Glutamatergic neuron (in vitro differentiated cells): ENCODE measurements at regions not wholly inside any gene's neighbourhood (a gene's known extent, or its start where the extent isn't known, plus 50 kb on each side); places are given as distances from the start of the nearest gene placed in this dataset.
A peak's percentile ranks its signal among the peaks of the same experiment; 100 is the strongest.

ENCODE experiments used
- DNase-seq: peaks from one replicate; pipeline ENCODE4 v3.0.0; 2022
- H3K27ac Mint-ChIP-seq: one replicate; pipeline ENCODE4 v1.8.0; 2020; ENCODE audit warnings: mild to moderate bottlenecking, mixed read lengths, inconsistent platforms; ENCODE audit not compliant: unreplicated experiment
- H3K27me3 Mint-ChIP-seq: one replicate; pipeline ENCODE4 v1.8.0; 2020; ENCODE audit warnings: mild to moderate bottlenecking, moderate library complexity, mixed read lengths, inconsistent platforms; ENCODE audit not compliant: unreplicated experiment
- H3K36me3 Mint-ChIP-seq: one replicate; pipeline ENCODE4 v1.8.0; 2020; ENCODE audit warnings: mild to moderate bottlenecking, mixed read lengths, inconsistent platforms; ENCODE audit not compliant: unreplicated experiment
- H3K4me1 Mint-ChIP-seq: one replicate; pipeline ENCODE4 v1.8.0; 2020; ENCODE audit warnings: mild to moderate bottlenecking, low read depth, mixed read lengths, inconsistent platforms; ENCODE audit not compliant: unreplicated experiment
- H3K4me3 Mint-ChIP-seq: one replicate; pipeline ENCODE4 v1.8.0; 2020; ENCODE audit warnings: mild to moderate bottlenecking, mixed read lengths, inconsistent platforms; ENCODE audit not compliant: unreplicated experiment
- H3K9me3 Mint-ChIP-seq: one replicate; pipeline ENCODE4 v1.8.0; 2020; ENCODE audit warnings: mild to moderate bottlenecking, moderate library complexity, mixed read lengths, inconsistent platforms; ENCODE audit not compliant: unreplicated experiment
- CTCF ChIP-seq: fragments of 200-600 bp; sonication (generic); IDR thresholded peaks from one replicate; pipeline ENCODE4 v1.5.0; 2021; ENCODE audit not compliant: partially characterized antibody, unreplicated experiment

GRCh38 chr11:92397221-92397755 lies 172.7 kb downstream of the FAT3 start:
- peaks cover 16% of the 10 kb centered on the region for H3K27me3 Mint-ChIP-seq
- peak overlapping the region; percentile 71 for H3K27ac Mint-ChIP-seq
- DNase-seq, result peak; percentile 19
- TF ChIP-seq CTCF, result no peak
- peaks cover 42% of the 10 kb centered on the region for H3K4me1 Mint-ChIP-seq
- no peaks in the 10 kb centered on the region for H3K36me3 Mint-ChIP-seq
- peak overlapping the region; percentile 14 for H3K4me3 Mint-ChIP-seq
- H3K9me3 Mint-ChIP-seq, result peaks cover 2% of the 10 kb centered on the region

DNA sequence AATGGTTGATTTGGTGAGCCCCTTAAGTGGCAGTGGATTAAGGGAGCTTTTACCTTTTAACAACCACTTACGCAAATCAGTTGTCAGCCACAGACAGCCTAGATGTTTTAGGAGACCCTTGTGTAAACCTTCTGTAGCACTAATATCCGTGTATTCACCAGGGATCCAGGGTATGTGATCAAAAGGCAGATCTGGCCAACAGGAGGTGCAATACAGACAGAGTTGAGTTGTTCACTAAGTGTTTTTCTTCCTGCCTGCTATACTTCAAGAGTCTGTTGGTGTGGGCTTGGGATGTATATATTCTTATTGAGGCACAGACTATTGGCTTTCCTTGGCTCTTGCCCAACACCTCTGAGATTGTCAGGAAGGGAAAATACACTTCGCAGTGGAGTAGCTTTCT lies 175.1 kb downstream of the FAT3 start:
- Mint-ChIP-seq H3K36me3 (peaks cover under 1% of the 10 kb centered on the region), H3K9me3 (peaks cover 2% of the 10 kb centered on the region), H3K27me3 (peaks cover 3% of the 10 kb centered on the region), H3K4me1 (peaks cover 23% of the 10 kb centered on the region), H3K27ac (peak overlapping the region; percentile 26), H3K4me3 (no peak overlapping the region)
- no peak for DNase-seq
- no peak for TF ChIP-seq CTCF

DNA sequence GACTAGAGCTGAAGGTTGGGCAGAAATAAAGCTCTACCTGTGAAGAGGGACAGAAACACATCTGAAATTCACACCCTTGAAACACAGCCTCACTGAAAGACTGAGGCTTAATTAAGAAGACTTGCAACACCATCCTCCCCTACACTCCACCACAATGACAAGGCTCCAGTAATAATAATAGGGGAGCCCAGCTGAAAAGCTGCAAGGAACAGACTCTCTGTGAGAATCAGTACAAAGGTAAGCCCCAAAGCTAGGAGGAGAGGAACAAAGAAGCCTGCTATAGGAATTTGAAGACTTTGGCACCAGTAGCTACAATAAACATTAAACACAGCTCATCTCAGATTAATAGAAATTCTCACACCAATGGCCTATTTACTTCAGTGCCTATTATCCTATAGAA lies 176.9 kb downstream of the FAT3 start:
- DNase-seq, result no peak
- Mint-ChIP-seq H3K9me3 (no peaks in the 10 kb centered on the region), H3K4me3 (no peak overlapping the region), H3K4me1 (peaks cover 20% of the 10 kb centered on the region), H3K27ac (no peak overlapping the region), H3K27me3 (peaks cover 3% of the 10 kb centered on the region), H3K36me3 (peaks cover 5% of the 10 kb centered on the region)
- no peak for TF ChIP-seq CTCF

- Mint-ChIP-seq H3K4me3 (no peak overlapping the region), H3K9me3 (no peaks in the 10 kb centered on the region), H3K36me3 (peaks cover 5% of the 10 kb centered on the region), H3K4me1 (peaks cover 13% of the 10 kb centered on the region), H3K27me3 (no peaks in the 10 kb centered on the region), H3K27ac (no peak overlapping the region)
- DNase-seq, result no peak
- no peak for TF ChIP-seq CTCF
Measured at GRCh38 chr11:92406472-92406871, 181.9 kb downstream of the FAT3 start.

- no peak for TF ChIP-seq CTCF
- no peaks in the 10 kb centered on the region for H3K27me3 Mint-ChIP-seq
- H3K4me3 Mint-ChIP-seq, result no peak overlapping the region
- H3K36me3 Mint-ChIP-seq, result peaks cover 5% of the 10 kb centered on the region
- H3K4me1 Mint-ChIP-seq, result peaks cover 17% of the 10 kb centered on the region
- H3K27ac Mint-ChIP-seq, result no peak overlapping the region
- no peak for DNase-seq
- H3K9me3 Mint-ChIP-seq, result no peaks in the 10 kb centered on the region
Measured at GRCh38 chr11:92409355-92409754, 184.7 kb downstream of the FAT3 start.
